IMR-90 (cell line): ENCODE measurements at regions not wholly inside any gene's neighbourhood (a gene's known extent, or its start where the extent isn't known, plus 50 kb on each side); places are given as distances from the start of the nearest gene placed in this dataset.

ENCODE experiments used
- CEBPB ChIP-seq: IDR thresholded peaks from 2 replicates; pipeline ENCODE4 v1.6.1; 2012; ENCODE audit warnings: low read depth, low read length, improper control_type of control experiment
- POLR2A ChIP-seq: IDR thresholded peaks from 2 replicates; pipeline ENCODE4 v1.6.1; 2012; ENCODE audit warnings: mild to moderate bottlenecking, low read depth, low read length
- RAD21 ChIP-seq: IDR thresholded peaks from 2 replicates; pipeline ENCODE4 v1.6.1; 2012; ENCODE audit warnings: low read length, improper control_type of control experiment
- RFX5 ChIP-seq: IDR thresholded peaks from 2 replicates; pipeline ENCODE4 v1.8.0; 2012; ENCODE audit warnings: low read depth, mild to moderate bottlenecking, low read length, moderate library complexity
- TF ChIP-seq, protein P1 (sequence below): conservative IDR thresholded peaks from 2 replicates; pipeline ENCODE4 v1.5.1; 2012; ENCODE audit warnings: mild to moderate bottlenecking, low read depth, low read length, improper control_type of control experiment

DNA sequence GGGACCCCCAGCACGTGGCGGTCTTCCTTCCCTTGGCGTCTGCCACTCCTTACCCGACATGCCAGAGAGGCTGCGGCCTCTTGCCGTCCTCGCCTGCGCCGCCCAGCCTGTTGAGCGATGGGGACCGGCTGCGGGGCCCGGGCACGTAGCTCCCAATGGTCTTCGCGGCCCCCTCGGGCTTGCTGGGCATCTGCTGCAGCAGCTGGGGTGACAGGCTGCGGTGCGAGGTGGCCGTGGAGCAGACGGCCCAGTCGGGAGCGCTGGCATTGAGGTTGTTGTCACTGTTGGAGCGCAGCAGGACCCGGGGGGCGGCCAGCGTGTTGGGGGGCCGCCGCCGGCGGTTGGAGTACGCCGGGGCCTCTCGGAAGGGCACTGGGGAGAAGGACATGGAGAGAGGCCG, 422.0 kb downstream of the CTTN start:
- TF ChIP-seq, protein P1, sequence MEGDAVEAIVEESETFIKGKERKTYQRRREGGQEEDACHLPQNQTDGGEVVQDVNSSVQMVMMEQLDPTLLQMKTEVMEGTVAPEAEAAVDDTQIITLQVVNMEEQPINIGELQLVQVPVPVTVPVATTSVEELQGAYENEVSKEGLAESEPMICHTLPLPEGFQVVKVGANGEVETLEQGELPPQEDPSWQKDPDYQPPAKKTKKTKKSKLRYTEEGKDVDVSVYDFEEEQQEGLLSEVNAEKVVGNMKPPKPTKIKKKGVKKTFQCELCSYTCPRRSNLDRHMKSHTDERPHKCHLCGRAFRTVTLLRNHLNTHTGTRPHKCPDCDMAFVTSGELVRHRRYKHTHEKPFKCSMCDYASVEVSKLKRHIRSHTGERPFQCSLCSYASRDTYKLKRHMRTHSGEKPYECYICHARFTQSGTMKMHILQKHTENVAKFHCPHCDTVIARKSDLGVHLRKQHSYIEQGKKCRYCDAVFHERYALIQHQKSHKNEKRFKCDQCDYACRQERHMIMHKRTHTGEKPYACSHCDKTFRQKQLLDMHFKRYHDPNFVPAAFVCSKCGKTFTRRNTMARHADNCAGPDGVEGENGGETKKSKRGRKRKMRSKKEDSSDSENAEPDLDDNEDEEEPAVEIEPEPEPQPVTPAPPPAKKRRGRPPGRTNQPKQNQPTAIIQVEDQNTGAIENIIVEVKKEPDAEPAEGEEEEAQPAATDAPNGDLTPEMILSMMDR, result no peak
- no peak for TF ChIP-seq POLR2A
- TF ChIP-seq RAD21, result no peak
- no peak for TF ChIP-seq CEBPB
- TF ChIP-seq RFX5, result no peak
